Cardiac muscle cell (in vitro differentiated cells and primary cell): ENCODE measurements at regions not wholly inside any gene's neighbourhood (a gene's known extent, or its start where the extent isn't known, plus 50 kb on each side); places are given as distances from the start of the nearest gene placed in this dataset.
A peak's percentile ranks its signal among the peaks of the same experiment; 100 is the strongest.

Source experiments
- DNase-seq, 2 donors: peaks; one replicate each; pipeline versions ENCODE4 v3.0.0 to v3.0.0-alpha.2; 2010 to 2017; ENCODE audit warnings: low read depth in 1 of 2, low spot score in 1 of 2
- H3K27ac ChIP-seq: fragments of 200-600 bp; sonication (generic); 2 replicates; pipeline ENCODE4 v1.5.1; 2016
- H3K27me3 ChIP-seq: fragments of 200-600 bp; sonication (generic); 2 replicates; pipeline ENCODE4 v1.6.0; 2016; ENCODE audit warnings: control low read depth
- H3K36me3 ChIP-seq: fragments of 200-600 bp; sonication (generic); 2 replicates; pipeline ENCODE4 v1.5.1; 2016; ENCODE audit warnings: control low read depth
- H3K4me1 ChIP-seq: fragments of 200-600 bp; sonication (generic); 2 replicates; pipeline ENCODE4 v1.8.1; 2017; ENCODE audit warnings: low read depth, mild to moderate bottlenecking, mixed run types
- H3K4me3 ChIP-seq: fragments of 200-600 bp; sonication (generic); 2 replicates; pipeline ENCODE4 v1.5.1; 2016; ENCODE audit warnings: mild to moderate bottlenecking
- H3K9me3 ChIP-seq: fragments of 200-600 bp; sonication (generic); 2 replicates; pipeline ENCODE4 v1.5.1; 2017; ENCODE audit warnings: low read depth, mild to moderate bottlenecking, control low read depth
- CTCF ChIP-seq: IDR thresholded peaks from 2 replicates; pipeline ENCODE4 v1.5.1; 2012; ENCODE audit warnings: low read depth, mild to moderate bottlenecking, low read length

DNA sequence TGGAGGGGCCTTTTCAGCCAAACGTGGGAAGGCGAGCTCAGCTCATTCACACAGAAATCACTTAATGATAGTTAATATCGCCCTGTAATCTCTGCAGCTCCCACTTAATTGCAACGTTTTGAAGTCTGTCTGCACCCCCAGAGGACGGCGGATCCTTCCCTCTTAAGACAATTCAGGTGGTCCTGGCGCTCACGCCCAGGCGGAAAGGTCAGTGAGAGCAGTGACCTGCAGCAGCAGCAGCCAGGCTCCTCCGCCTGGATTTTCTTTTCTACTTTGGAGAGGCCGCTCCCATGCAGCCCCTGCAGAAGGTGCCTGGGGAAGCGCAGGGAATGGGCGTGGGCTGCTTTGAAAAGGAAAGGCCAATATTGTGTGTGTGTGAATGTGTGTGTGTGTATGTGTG, 400.9 kb upstream of the IRX1 start:
- Histone ChIP-seq H3K36me3 (no peaks in the 10 kb centered on the region), H3K4me1 (peaks cover 6% of the 10 kb centered on the region), H3K4me3 (no peak overlapping the region), H3K9me3 (no peaks in the 10 kb centered on the region), H3K27me3 (peaks cover 7% of the 10 kb centered on the region), H3K27ac (no peak overlapping the region)
- DNase-seq = peak in 1 of 2 donors; percentile 18
- no peak for TF ChIP-seq CTCF

DNA sequence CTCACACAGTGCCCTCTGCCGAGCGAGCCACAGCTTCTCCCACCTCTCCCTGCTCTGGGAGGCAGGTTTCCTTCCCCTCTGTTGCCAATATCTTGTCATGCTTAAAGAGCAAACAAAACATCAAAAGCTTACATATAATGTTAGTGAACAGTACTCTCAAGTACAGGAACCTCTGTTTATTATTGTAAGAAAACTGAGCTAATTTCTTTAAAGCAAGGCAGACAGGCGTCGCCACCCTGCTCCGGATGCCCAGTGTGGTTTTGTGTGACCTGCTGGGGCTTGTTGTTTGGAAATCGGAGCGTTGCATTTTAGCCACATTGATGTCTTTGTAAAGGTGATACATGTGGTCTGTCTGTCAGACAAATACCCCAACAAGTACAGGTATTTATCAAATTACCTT, 401.4 kb upstream of the IRX1 start:
- H3K27ac ChIP-seq = no peak overlapping the region
- no peak for TF ChIP-seq CTCF
- no peak overlapping the region for H3K4me3 ChIP-seq
- peaks cover 4% of the 10 kb centered on the region for H3K27me3 ChIP-seq
- H3K36me3 ChIP-seq = no peaks in the 10 kb centered on the region
- DNase-seq = no peak
- H3K9me3 ChIP-seq = no peaks in the 10 kb centered on the region
- H3K4me1 ChIP-seq = peaks cover 6% of the 10 kb centered on the region

DNA sequence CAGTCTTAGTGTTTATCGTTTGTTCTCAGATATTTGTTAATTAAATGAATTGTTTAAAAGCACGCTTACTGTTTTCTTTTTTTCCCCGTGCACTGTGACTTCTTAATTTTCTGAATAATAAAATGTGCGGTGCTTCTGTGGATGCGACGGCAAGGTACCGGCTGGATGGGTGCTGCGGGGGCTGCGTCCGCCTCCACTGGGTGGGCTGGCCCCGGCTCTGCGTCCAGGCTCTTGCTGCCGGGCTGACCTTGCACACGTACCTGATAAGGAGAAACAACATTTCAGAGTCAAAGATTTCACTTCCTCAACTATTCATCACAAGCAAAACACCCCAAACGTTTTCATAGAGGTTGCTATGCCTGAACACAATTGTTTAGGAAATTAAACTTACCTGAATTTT, 404.0 kb upstream of the IRX1 start:
- H3K4me3 ChIP-seq = no peak overlapping the region
- no peak overlapping the region for H3K27ac ChIP-seq
- no peak for DNase-seq
- H3K4me1 ChIP-seq = no peaks in the 10 kb centered on the region
- no peaks in the 10 kb centered on the region for H3K27me3 ChIP-seq
- no peaks in the 10 kb centered on the region for H3K36me3 ChIP-seq
- no peak for TF ChIP-seq CTCF
- no peaks in the 10 kb centered on the region for H3K9me3 ChIP-seq

GRCh38 chr5:3190930-3191329, 404.7 kb upstream of the IRX1 start:
- Histone ChIP-seq H3K27me3 (no peaks in the 10 kb centered on the region), H3K36me3 (no peaks in the 10 kb centered on the region), H3K4me1 (no peaks in the 10 kb centered on the region), H3K9me3 (no peaks in the 10 kb centered on the region), H3K4me3 (no peak overlapping the region), H3K27ac (no peak overlapping the region)
- no peak for TF ChIP-seq CTCF
- DNase-seq = no peak

- Histone ChIP-seq H3K4me1 (no peaks in the 10 kb centered on the region), H3K27me3 (no peaks in the 10 kb centered on the region), H3K4me3 (no peak overlapping the region), H3K27ac (no peak overlapping the region), H3K36me3 (no peaks in the 10 kb centered on the region), H3K9me3 (no peaks in the 10 kb centered on the region)
- no peak for TF ChIP-seq CTCF
- no peak for DNase-seq
These were observed 405.2 kb upstream of the IRX1 start for GRCh38 chr5:3190433-3190832.
